ENCODE measurements at regions not wholly inside any gene's neighbourhood (a gene's known extent, or its start where the extent isn't known, plus 50 kb on each side); places are given as distances from the start of the nearest gene placed in this dataset.

DNA sequence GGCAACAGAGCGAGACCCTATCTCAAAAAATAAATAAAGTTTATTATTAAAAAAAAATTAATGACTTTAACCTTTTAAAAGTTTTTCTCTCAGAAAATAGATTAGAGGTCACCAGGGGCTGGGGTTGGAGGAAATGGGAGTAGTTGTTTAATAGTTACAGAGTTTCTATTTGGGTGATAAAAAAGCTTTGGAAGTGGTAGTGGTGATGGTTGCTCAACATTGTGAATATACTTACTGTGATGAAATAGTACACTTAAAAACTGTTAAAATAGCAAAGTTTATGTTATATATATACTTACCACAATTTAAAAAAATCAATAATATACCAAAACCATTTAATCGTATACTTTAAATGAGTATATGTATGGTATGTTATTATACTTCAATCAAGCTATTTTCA, 59.6 kb downstream of the ARL6IP4 start:
- 93 to 94% methylated on average over 2 of the region's 2 CpGs for WGBS, 2 donors
- ATAC-seq (no peak), DNase-seq (no peak)
- H3K27ac ChIP-seq, result no peak overlapping the region
- intact Hi-C loops (cut with DNase I), result loop anchor here in 9 of 10 donors (5.0 to 10.0 kb wide), 5 partner anchors 55 to 197 kb away; partner anchors contain the start of genes MPHOSPH9 (in 4 of the 9), MTRFR (in 4 of the 9) and PITPNM2 (in 3 of the 9)
- peaks cover 12 to 39% (median 30%) of the 10 kb centered on the region in 9 donors for H3K4me1 ChIP-seq
- H3K36me3 ChIP-seq, result peaks cover 0 to 3% (median 0%) of the 10 kb centered on the region in 9 donors
- no peaks in the 10 kb centered on the region for H3K9me3 ChIP-seq
- TF ChIP-seq, protein P1, sequence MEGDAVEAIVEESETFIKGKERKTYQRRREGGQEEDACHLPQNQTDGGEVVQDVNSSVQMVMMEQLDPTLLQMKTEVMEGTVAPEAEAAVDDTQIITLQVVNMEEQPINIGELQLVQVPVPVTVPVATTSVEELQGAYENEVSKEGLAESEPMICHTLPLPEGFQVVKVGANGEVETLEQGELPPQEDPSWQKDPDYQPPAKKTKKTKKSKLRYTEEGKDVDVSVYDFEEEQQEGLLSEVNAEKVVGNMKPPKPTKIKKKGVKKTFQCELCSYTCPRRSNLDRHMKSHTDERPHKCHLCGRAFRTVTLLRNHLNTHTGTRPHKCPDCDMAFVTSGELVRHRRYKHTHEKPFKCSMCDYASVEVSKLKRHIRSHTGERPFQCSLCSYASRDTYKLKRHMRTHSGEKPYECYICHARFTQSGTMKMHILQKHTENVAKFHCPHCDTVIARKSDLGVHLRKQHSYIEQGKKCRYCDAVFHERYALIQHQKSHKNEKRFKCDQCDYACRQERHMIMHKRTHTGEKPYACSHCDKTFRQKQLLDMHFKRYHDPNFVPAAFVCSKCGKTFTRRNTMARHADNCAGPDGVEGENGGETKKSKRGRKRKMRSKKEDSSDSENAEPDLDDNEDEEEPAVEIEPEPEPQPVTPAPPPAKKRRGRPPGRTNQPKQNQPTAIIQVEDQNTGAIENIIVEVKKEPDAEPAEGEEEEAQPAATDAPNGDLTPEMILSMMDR (IDR thresholded peaks at IDR 0.05), result no peak
- H3K27me3 ChIP-seq, result no peaks in the 10 kb centered on the region
- H3K4me3 ChIP-seq, result no peak overlapping the region

DNA sequence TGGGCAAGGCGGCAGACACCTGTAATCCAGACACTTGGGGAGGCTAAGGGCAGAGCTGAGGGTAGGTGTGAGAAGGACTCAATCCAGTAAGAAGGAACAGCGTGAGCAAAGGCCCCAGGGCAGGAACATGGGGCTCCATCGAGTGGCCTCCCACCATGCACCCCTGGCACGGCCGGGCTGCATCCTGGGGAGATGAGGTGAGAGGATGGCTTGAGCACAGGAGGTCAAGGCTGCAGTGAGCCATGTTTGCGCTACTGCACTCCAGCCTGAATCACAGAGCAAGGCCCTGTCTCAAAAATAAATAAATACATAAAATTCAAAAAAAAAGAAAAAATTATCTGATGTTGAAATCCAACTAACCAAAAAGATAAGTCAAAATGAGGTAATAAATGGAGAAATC, 58.5 kb downstream of the ARL6IP4 start:
- peaks cover 0 to 8% (median 0%) of the 10 kb centered on the region in 9 donors for H3K36me3 ChIP-seq
- H3K27me3 ChIP-seq, result no peaks in the 10 kb centered on the region
- no peak for DNase-seq
- ATAC-seq, result no peak
- no peak overlapping the region for H3K27ac ChIP-seq
- H3K9me3 ChIP-seq, result no peaks in the 10 kb centered on the region
- H3K4me1 ChIP-seq, result peaks cover 8 to 37% (median 23%) of the 10 kb centered on the region in 9 donors
- TF ChIP-seq, protein P1 (IDR thresholded peaks at IDR 0.05), result no peak
- intact Hi-C loops (cut with DNase I), result loop anchor here in 1 of 10 donors (5.0 kb wide), 1 partner anchor 113 kb away; the partner anchor contains the start of gene PITPNM2
- no peak overlapping the region for H3K4me3 ChIP-seq
- 96 to 97% methylated on average over 6 of the region's 6 CpGs for WGBS, 2 donors

DNA sequence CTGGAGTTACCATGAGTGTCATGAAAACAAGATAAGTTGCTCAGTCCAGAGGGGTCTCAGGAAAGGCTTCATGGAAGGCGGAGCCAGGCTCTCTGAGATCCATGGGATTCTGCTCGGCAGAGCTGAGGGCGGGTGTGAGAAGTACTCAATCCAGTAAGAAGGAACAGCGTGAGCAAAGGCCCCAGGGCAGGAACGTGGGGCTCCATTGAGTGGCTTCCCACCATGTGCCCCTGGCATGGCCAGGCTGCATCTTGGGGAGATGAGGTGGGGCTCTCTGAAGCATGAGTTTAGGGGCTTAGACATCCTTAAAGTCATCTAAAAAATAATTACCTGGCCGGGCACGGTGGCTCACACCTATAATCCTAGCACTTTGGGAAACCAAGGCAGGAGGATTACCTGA, 58.0 kb downstream of the ARL6IP4 start:
- H3K4me1 ChIP-seq, result peaks cover 3 to 37% (median 23%) of the 10 kb centered on the region in 9 donors
- intact Hi-C loops (cut with DNase I), result loop anchor here in 1 of 10 donors (5.0 kb wide), 1 partner anchor 114 kb away; the partner anchor contains the start of gene PITPNM2
- 90 to 94% methylated on average over 7 of the region's 7 CpGs for WGBS, 2 donors
- H3K9me3 ChIP-seq, result no peaks in the 10 kb centered on the region
- TF ChIP-seq, protein P1 (IDR thresholded peaks at IDR 0.05), result no peak
- no peak overlapping the region for H3K4me3 ChIP-seq
- ATAC-seq, result no peak
- H3K36me3 ChIP-seq, result peaks cover 0 to 13% (median 5%) of the 10 kb centered on the region in 9 donors
- H3K27me3 ChIP-seq, result no peaks in the 10 kb centered on the region
- no peak overlapping the region for H3K27ac ChIP-seq
- DNase-seq, result no peak

DNA sequence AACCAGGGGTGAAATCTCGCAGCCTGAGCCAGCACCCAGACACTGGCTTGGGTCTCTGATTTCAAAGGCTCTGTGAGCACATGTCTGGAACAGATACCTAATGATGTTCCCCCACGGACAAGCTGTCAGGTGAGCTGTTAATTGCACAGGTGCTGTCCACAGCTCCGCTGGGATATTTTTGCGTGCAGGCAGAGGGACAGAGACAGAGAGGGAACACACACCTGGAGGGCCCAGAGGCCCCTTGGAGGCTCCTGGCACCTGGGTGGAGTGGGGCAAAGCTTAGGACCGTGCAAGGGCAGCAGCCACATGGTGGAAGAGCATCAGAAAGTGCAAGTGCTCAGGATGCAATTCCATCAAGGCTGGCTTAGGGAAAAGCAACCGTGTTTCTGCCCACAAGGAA, 57.3 kb downstream of the ARL6IP4 start:
- no peak for DNase-seq
- intact Hi-C loops (cut with DNase I), result loop anchor here in 1 of 10 donors (5.0 kb wide), 1 partner anchor 115 kb away; the partner anchor contains the start of gene PITPNM2
- 90% methylated on average over 6 of the region's 6 CpGs for WGBS, 2 donors
- H3K36me3 ChIP-seq, result peaks cover 0 to 20% (median 11%) of the 10 kb centered on the region in 9 donors
- TF ChIP-seq, protein P1 (IDR thresholded peaks at IDR 0.05), result no peak
- no peak overlapping the region for H3K4me3 ChIP-seq
- no peak for ATAC-seq
- H3K9me3 ChIP-seq, result no peaks in the 10 kb centered on the region
- no peak overlapping the region for H3K27ac ChIP-seq
- no peaks in the 10 kb centered on the region for H3K27me3 ChIP-seq
- H3K4me1 ChIP-seq, result peaks cover 2 to 30% (median 18%) of the 10 kb centered on the region in 9 donors

All from heart right ventricle (tissue), 16 donors.